ENCODE measurements at regions not wholly inside any gene's neighbourhood (a gene's known extent, or its start where the extent isn't known, plus 50 kb on each side); places are given as distances from the start of the nearest gene placed in this dataset.

- Histone ChIP-seq H3K9me3 (ENCODE audit: control insufficient read depth, insufficient read depth, low read depth, low read length) (no peaks in the 10 kb centered on the region), H3K4me1 (ENCODE audit: control insufficient read depth, extremely low read depth, insufficient read depth, low read length) (no peaks in the 10 kb centered on the region), H3K9ac (ENCODE audit: insufficient read depth, low read length) (no peak overlapping the region), H3K79me2 (ENCODE audit: control insufficient read depth, insufficient read depth, low read length) (no peaks in the 10 kb centered on the region), H3K4me2 (ENCODE audit: extremely low read depth, insufficient read depth, low read length) (no peak overlapping the region), H3K36me3 (ENCODE audit: control insufficient read depth, insufficient read depth, low read length) (no peaks in the 10 kb centered on the region), H3K4me3 (replicated peaks in 1 of 4; ENCODE audit: control extremely low read depth in 1 of 4, insufficient read depth in 1 of 4, low read depth in 3 of 4, low read length in 4 of 4) (no peak overlapping the region), H3K27me3 (ENCODE audit: control insufficient read depth, insufficient read depth, low read length) (no peaks in the 10 kb centered on the region), H4K20me1 (ENCODE audit: control insufficient read depth, extremely low read depth, insufficient read depth, low read length) (no peaks in the 10 kb centered on the region), H3K27ac (ENCODE audit: insufficient read depth, low read length) (no peak overlapping the region), H2AFZ (ENCODE audit: low read length) (no peak overlapping the region)
- TF ChIP-seq EZH2 (IDR thresholded peaks at IDR 0.05; ENCODE audit: low read length, missing control alignments) (no peak), CTCF (conservative IDR thresholded peaks at IDR 0.05 in 1 of 2, IDR thresholded peaks at IDR 0.05 in 1 of 2; ENCODE audit: low read depth in 1 of 2, low read length in 2 of 2) (no peak)
- DNase-seq (ENCODE audit: low read depth in 2 of 2): no peak
These were observed 152.8 kb downstream of the SDHAF3 start for GRCh38 chr7:97270280-97270679.

- no peaks in the 10 kb centered on the region for H3K27me3 ChIP-seq (ENCODE audit: control insufficient read depth, insufficient read depth, low read length)
- H3K27ac ChIP-seq (ENCODE audit: insufficient read depth, low read length): no peak overlapping the region
- no peak overlapping the region for H3K4me3 ChIP-seq (replicated peaks in 1 of 4; ENCODE audit: control extremely low read depth in 1 of 4, insufficient read depth in 1 of 4, low read depth in 3 of 4, low read length in 4 of 4)
- H4K20me1 ChIP-seq (ENCODE audit: control insufficient read depth, extremely low read depth, insufficient read depth, low read length): no peaks in the 10 kb centered on the region
- no peak overlapping the region for H3K9ac ChIP-seq (ENCODE audit: insufficient read depth, low read length)
- H2AFZ ChIP-seq (ENCODE audit: low read length): no peak overlapping the region
- H3K36me3 ChIP-seq (ENCODE audit: control insufficient read depth, insufficient read depth, low read length): no peaks in the 10 kb centered on the region
- no peaks in the 10 kb centered on the region for H3K79me2 ChIP-seq (ENCODE audit: control insufficient read depth, insufficient read depth, low read length)
- no peak for TF ChIP-seq CTCF (conservative IDR thresholded peaks at IDR 0.05 in 1 of 2, IDR thresholded peaks at IDR 0.05 in 1 of 2; ENCODE audit: low read depth in 1 of 2, low read length in 2 of 2)
- no peak for TF ChIP-seq EZH2 (IDR thresholded peaks at IDR 0.05; ENCODE audit: low read length, missing control alignments)
- no peaks in the 10 kb centered on the region for H3K9me3 ChIP-seq (ENCODE audit: control insufficient read depth, insufficient read depth, low read depth, low read length)
- H3K4me1 ChIP-seq (ENCODE audit: control insufficient read depth, extremely low read depth, insufficient read depth, low read length): no peaks in the 10 kb centered on the region
- no peak overlapping the region for H3K4me2 ChIP-seq (ENCODE audit: extremely low read depth, insufficient read depth, low read length)
- DNase-seq (ENCODE audit: low read depth in 2 of 2): no peak
These were observed 154.1 kb downstream of the SDHAF3 start for GRCh38 chr7:97271619-97272018.

GRCh38 chr7:97272237-97272975 is 154.9 kb downstream of the SDHAF3 start:
- Histone ChIP-seq H2AFZ (ENCODE audit: low read length) (no peak overlapping the region), H3K79me2 (ENCODE audit: control insufficient read depth, insufficient read depth, low read length) (no peaks in the 10 kb centered on the region), H3K36me3 (ENCODE audit: control insufficient read depth, insufficient read depth, low read length) (no peaks in the 10 kb centered on the region), H3K27ac (ENCODE audit: insufficient read depth, low read length) (no peak overlapping the region), H3K4me3 (replicated peaks in 1 of 4; ENCODE audit: control extremely low read depth in 1 of 4, insufficient read depth in 1 of 4, low read depth in 3 of 4, low read length in 4 of 4) (no peak overlapping the region), H3K9me3 (ENCODE audit: control insufficient read depth, insufficient read depth, low read depth, low read length) (no peaks in the 10 kb centered on the region), H4K20me1 (ENCODE audit: control insufficient read depth, extremely low read depth, insufficient read depth, low read length) (no peaks in the 10 kb centered on the region), H3K9ac (ENCODE audit: insufficient read depth, low read length) (no peak overlapping the region), H3K4me2 (ENCODE audit: extremely low read depth, insufficient read depth, low read length) (no peak overlapping the region), H3K27me3 (ENCODE audit: control insufficient read depth, insufficient read depth, low read length) (no peaks in the 10 kb centered on the region), H3K4me1 (ENCODE audit: control insufficient read depth, extremely low read depth, insufficient read depth, low read length) (no peaks in the 10 kb centered on the region)
- TF ChIP-seq CTCF (conservative IDR thresholded peaks at IDR 0.05 in 1 of 2, IDR thresholded peaks at IDR 0.05 in 1 of 2; ENCODE audit: low read depth in 1 of 2, low read length in 2 of 2): no peak
- DNase-seq (ENCODE audit: low read depth in 2 of 2): no peak
